OCI-LY7 (cell line): ENCODE measurements at regions not wholly inside any gene's neighbourhood (a gene's known extent, or its start where the extent isn't known, plus 50 kb on each side); places are given as distances from the start of the nearest gene placed in this dataset.

Experiments
- BruUV-seq: library from RNA; stranded (reverse); fragments of 400-500 nt; replicated peaks from 2 replicates; lab custom pipeline; 2021; lab: Mats Ljungman, UMichigan
- CTCF ChIA-PET: fragments of 300-600 bp; sonication (Branson Sonifier 250); formaldehyde crosslinking; loops from one replicate; lab custom pipeline; 2022; ENCODE audit warnings: antibody characterized with exemption; ENCODE audit not compliant: unreplicated experiment; lab: Charles Lee
- POLR2A ChIA-PET: fragments of 300-600 bp; sonication (Branson Sonifier 250); formaldehyde crosslinking; loops from one replicate; lab custom pipeline; 2022; ENCODE audit warnings: antibody characterized with exemption; lab: Charles Lee
- DNase-seq: peaks from one replicate; pipeline ENCODE4 v3.0.0-alpha.2; 2015; ENCODE audit warnings: low spot score
- H2AFZ ChIP-seq: fragments of 200-600 bp; sonication (generic), shearing (Covaris generic); 2 replicates; pipeline ENCODE4 v1.6.1; 2014; ENCODE audit warnings: mild to moderate bottlenecking, antibody characterized with exemption, low read length, moderate library complexity
- H3K27ac ChIP-seq: fragments of 200-600 bp; sonication (generic); 2 replicates; pipeline ENCODE4 v1.5.1; 2014; ENCODE audit warnings: mixed run types, low read depth, mild to moderate bottlenecking, moderate library complexity, low read length, inconsistent platforms; ENCODE audit not compliant: poor library complexity, severe bottlenecking
- H3K36me3 ChIP-seq: fragments of 200-600 bp; sonication (generic); 2 replicates; pipeline ENCODE4 v1.6.1; 2014; ENCODE audit warnings: mild to moderate bottlenecking, antibody characterized with exemption, low read length, moderate library complexity, mixed read lengths; ENCODE audit not compliant: insufficient read depth
- H3K4me1 ChIP-seq: fragments of 200-600 bp; sonication (generic); 2 replicates; pipeline ENCODE4 v1.5.1; 2014; ENCODE audit warnings: mild to moderate bottlenecking, low read length; ENCODE audit not compliant: insufficient read depth, poor library complexity, severe bottlenecking
- H3K4me2 ChIP-seq: fragments of 200-600 bp; sonication (generic); 2 replicates; pipeline ENCODE4 v1.6.1; 2014; ENCODE audit warnings: mild to moderate bottlenecking, low read length
- H3K4me3 ChIP-seq: fragments of 200-600 bp; sonication (generic); 2 replicates; pipeline ENCODE4 v1.5.1; 2014; ENCODE audit warnings: mild to moderate bottlenecking, low read depth, low read length; ENCODE audit not compliant: poor library complexity, severe bottlenecking
- H3K79me2 ChIP-seq: fragments of 200-600 bp; sonication (generic); 2 replicates; pipeline ENCODE4 v1.6.1; 2016; ENCODE audit warnings: low read depth, mild to moderate bottlenecking, low read length, moderate library complexity, mixed read lengths; ENCODE audit not compliant: insufficient read depth
- H3K9me2 ChIP-seq: fragments of 200-600 bp; sonication (generic); 2 replicates; pipeline ENCODE4 v1.6.1; 2016; ENCODE audit warnings: mild to moderate bottlenecking, low read length, mixed read lengths; ENCODE audit not compliant: insufficient read depth
- H3K9me3 ChIP-seq: fragments of 200-600 bp; sonication (generic); 2 replicates; pipeline ENCODE4 v1.6.1; 2014; ENCODE audit warnings: mild to moderate bottlenecking, mixed run types, low read length, mixed read lengths
- H4K20me1 ChIP-seq: fragments of 200-600 bp; sonication (generic); 2 replicates; pipeline ENCODE4 v1.6.1; 2014; ENCODE audit warnings: mild to moderate bottlenecking, antibody characterized with exemption, low read length, moderate library complexity, mixed read lengths; ENCODE audit not compliant: insufficient read depth
- EZH2phosphoT487 ChIP-seq: fragments of 200-600 bp; sonication (generic); IDR thresholded peaks from 2 replicates; pipeline ENCODE4 v1.6.1; 2018; ENCODE audit warnings: low read depth, borderline replicate concordance, mild to moderate bottlenecking, mixed run types, antibody characterized with exemption, low read length, moderate library complexity, mixed read lengths
- intact Hi-C: fragments of 100-400 bp; cut with micrococcal nuclease; formaldehyde crosslinking; loops from one replicate; pipeline ENCODE4 v1.10.0; 2022; ENCODE audit not compliant: unreplicated experiment
- TF ChIP-seq, protein P1 (sequence below): fragments of 200-600 bp; sonication (generic); conservative IDR thresholded peaks from 2 replicates; pipeline ENCODE4 v1.5.1; 2014; ENCODE audit warnings: mild to moderate bottlenecking, antibody characterized with exemption, low read length, moderate library complexity, mixed read lengths

DNA sequence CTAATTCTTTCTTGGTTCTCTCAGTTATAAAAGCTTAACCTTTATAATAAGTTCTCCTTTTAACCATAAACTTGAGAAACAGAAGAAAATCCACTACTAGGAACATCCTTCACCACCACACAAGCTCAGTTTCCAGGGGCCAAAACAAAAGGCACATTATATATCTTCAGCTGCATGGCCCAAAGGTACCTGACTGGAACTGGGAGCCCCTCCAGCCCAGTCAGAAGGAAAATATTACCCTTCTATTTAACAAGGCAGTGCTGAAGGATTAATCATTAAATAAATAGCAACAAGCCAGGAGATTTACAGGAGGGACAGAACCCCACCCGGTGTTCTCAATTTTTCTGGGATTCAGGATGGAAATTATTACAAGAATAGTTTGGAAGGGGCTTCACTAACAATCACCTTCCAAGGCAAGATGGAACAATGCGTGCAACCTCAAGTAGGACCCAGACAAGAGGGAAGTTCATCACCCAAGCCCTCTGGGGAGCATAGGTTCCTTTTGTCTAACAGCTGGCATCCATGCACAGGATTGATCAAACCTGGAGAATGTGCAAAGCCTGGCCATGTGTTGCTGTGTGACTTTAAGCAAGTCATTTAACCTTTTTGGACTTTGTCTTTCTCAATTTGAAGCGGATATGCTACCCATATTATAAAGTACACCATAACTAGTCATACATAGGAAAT, 159.6 kb upstream of the SETBP1 start:
- H2AFZ ChIP-seq: no peak overlapping the region
- intact Hi-C loops: no loop called here
- CTCF ChIA-PET: no interaction called here

DNA sequence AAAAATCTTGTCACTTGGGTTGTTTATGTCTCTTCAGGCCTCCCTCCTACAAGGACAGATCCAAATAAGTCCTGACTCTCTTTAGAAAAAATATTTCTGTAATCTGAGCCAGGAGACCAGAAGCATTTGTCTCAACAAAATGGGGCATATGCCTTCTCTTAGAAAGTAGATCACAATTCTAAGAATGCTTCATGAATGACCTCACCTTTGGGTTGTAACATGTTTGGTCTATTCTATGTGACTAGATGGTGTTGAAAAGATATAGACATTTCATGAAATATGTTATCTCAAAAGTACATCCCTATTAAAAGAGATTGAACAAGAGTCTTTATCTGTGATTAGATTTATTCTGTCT, 159.0 kb upstream of the SETBP1 start:
- no peak for DNase-seq
- ChIA-PET POLR2A (no interaction called here), CTCF (no interaction called here)
- TF ChIP-seq, protein P1, sequence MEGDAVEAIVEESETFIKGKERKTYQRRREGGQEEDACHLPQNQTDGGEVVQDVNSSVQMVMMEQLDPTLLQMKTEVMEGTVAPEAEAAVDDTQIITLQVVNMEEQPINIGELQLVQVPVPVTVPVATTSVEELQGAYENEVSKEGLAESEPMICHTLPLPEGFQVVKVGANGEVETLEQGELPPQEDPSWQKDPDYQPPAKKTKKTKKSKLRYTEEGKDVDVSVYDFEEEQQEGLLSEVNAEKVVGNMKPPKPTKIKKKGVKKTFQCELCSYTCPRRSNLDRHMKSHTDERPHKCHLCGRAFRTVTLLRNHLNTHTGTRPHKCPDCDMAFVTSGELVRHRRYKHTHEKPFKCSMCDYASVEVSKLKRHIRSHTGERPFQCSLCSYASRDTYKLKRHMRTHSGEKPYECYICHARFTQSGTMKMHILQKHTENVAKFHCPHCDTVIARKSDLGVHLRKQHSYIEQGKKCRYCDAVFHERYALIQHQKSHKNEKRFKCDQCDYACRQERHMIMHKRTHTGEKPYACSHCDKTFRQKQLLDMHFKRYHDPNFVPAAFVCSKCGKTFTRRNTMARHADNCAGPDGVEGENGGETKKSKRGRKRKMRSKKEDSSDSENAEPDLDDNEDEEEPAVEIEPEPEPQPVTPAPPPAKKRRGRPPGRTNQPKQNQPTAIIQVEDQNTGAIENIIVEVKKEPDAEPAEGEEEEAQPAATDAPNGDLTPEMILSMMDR: no peak
- TF ChIP-seq EZH2phosphoT487: no peak
- no peak overlapping the region for H2AFZ ChIP-seq
- intact Hi-C loops: no loop called here
- H3K4me2 ChIP-seq: no peak overlapping the region
- no peaks in the 10 kb centered on the region for H3K4me1 ChIP-seq
- no peaks in the 10 kb centered on the region for H3K9me3 ChIP-seq
- H3K4me3 ChIP-seq: no peak overlapping the region
- no peaks in the 10 kb centered on the region for H3K9me2 ChIP-seq
- no TSS peak for BruUV-seq
- H3K36me3 ChIP-seq: no peaks in the 10 kb centered on the region
- no peak overlapping the region for H3K27ac ChIP-seq
- no peaks in the 10 kb centered on the region for H4K20me1 ChIP-seq
- no peaks in the 10 kb centered on the region for H3K79me2 ChIP-seq

More for the DNA sequence above, 159.6 kb upstream of the SETBP1 start:
- no peaks in the 10 kb centered on the region for H4K20me1 ChIP-seq
- no peaks in the 10 kb centered on the region for H3K36me3 ChIP-seq
- BruUV-seq: no TSS peak
- H3K79me2 ChIP-seq: no peaks in the 10 kb centered on the region
- H3K9me3 ChIP-seq: no peaks in the 10 kb centered on the region
- no peak for DNase-seq
- no peaks in the 10 kb centered on the region for H3K4me1 ChIP-seq
- no peak overlapping the region for H3K4me3 ChIP-seq
- TF ChIP-seq, protein P1: no peak
- TF ChIP-seq EZH2phosphoT487: no peak
- no peaks in the 10 kb centered on the region for H3K9me2 ChIP-seq
- POLR2A ChIA-PET: no interaction called here
- no peak overlapping the region for H3K4me2 ChIP-seq
- no peak overlapping the region for H3K27ac ChIP-seq

DNA sequence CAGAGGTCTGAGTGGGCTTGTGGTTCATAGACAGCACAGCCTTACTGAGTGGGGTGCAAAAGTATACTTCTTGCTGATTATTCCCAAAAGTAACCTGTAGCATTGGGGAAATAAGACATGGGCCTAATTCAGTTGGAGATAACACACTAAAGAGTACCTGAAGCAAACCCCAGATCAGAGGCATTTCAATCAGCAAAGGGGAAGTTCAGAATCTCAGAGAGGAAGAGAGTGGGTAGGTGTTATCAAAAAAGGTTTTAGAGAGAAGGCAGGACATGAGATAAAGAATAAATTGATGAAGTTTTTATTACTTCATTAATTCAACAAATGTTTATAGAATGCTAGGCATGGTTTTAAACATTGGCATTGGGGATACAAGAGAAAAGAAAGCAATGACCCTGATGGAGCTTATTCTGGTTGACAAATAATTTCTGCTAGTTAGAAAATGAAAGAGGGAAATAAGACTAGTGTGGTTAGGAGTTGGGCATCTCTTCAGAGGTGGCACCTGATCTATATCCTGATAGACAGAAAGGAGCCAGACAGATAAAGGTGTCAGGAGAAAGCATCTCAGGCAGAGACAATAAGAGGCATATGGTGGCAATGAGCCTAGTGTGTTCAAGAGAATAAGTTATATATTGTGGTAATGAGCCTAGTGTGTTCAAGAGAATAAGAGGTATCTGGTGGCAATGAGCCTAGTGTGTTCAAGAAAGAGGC, 153.8 kb upstream of the SETBP1 start:
- no peak for TF ChIP-seq EZH2phosphoT487
- TF ChIP-seq, protein P1: no peak
- CTCF ChIA-PET: no interaction called here
- Histone ChIP-seq H4K20me1 (no peaks in the 10 kb centered on the region), H3K9me2 (no peaks in the 10 kb centered on the region), H3K36me3 (no peaks in the 10 kb centered on the region), H3K4me2 (no peak overlapping the region), H3K27ac (no peak overlapping the region), H3K4me3 (no peak overlapping the region), H3K4me1 (no peaks in the 10 kb centered on the region), H2AFZ (no peak overlapping the region), H3K9me3 (no peaks in the 10 kb centered on the region), H3K79me2 (no peaks in the 10 kb centered on the region)
- POLR2A ChIA-PET: no interaction called here
- no peak for DNase-seq
- intact Hi-C loops: no loop called here
- no TSS peak for BruUV-seq
